OCI-LY7 (cell line): ENCODE measurements at regions not wholly inside any gene's neighbourhood (a gene's known extent, or its start where the extent isn't known, plus 50 kb on each side); places are given as distances from the start of the nearest gene placed in this dataset.

Experiments used
- EZH2phosphoT487 ChIP-seq: fragments of 200-600 bp; sonication (generic); IDR thresholded peaks from 2 replicates; pipeline ENCODE4 v1.6.1; 2018; ENCODE audit warnings: low read depth, borderline replicate concordance, mild to moderate bottlenecking, mixed run types, antibody characterized with exemption, low read length, moderate library complexity, mixed read lengths
- TF ChIP-seq, protein P1 (sequence below): fragments of 200-600 bp; sonication (generic); conservative IDR thresholded peaks from 2 replicates; pipeline ENCODE4 v1.5.1; 2014; ENCODE audit warnings: mild to moderate bottlenecking, antibody characterized with exemption, low read length, moderate library complexity, mixed read lengths

DNA sequence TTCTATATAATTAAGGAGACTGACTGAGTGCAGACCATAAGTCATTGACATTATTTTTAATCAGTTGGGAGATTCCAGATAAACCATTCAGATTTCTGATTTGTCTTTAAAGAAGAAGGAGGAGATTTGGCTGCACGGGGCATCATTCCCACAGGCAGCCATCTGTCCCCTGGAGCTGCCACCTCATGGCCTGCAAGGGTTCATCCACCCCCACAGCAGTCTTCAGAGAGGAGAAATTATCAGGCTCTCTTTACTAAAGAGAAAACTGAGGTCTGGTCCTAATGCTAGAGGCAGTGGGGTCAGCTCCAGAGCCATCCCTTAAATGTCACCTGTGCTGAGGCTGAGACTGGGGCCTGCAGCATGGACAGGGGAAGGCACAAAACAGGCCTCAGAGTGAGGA lies 501.3 kb upstream of the SULF2 start:
- TF ChIP-seq, protein P1, sequence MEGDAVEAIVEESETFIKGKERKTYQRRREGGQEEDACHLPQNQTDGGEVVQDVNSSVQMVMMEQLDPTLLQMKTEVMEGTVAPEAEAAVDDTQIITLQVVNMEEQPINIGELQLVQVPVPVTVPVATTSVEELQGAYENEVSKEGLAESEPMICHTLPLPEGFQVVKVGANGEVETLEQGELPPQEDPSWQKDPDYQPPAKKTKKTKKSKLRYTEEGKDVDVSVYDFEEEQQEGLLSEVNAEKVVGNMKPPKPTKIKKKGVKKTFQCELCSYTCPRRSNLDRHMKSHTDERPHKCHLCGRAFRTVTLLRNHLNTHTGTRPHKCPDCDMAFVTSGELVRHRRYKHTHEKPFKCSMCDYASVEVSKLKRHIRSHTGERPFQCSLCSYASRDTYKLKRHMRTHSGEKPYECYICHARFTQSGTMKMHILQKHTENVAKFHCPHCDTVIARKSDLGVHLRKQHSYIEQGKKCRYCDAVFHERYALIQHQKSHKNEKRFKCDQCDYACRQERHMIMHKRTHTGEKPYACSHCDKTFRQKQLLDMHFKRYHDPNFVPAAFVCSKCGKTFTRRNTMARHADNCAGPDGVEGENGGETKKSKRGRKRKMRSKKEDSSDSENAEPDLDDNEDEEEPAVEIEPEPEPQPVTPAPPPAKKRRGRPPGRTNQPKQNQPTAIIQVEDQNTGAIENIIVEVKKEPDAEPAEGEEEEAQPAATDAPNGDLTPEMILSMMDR, result no peak
- no peak for TF ChIP-seq EZH2phosphoT487
